Caco-2 (cell line): ENCODE measurements at regions not wholly inside any gene's neighbourhood (a gene's known extent, or its start where the extent isn't known, plus 50 kb on each side); places are given as distances from the start of the nearest gene placed in this dataset.

Experiments used
- BruUV-seq: library from RNA; stranded (reverse); fragments of 400-500 nt; replicated peaks from 2 replicates; lab custom pipeline; 2021; lab: Mats Ljungman, UMichigan
- CTCF ChIA-PET: fragments of 300-600 bp; sonication (Branson Sonifier 250); formaldehyde crosslinking; loops from one replicate; lab custom pipeline; 2022; ENCODE audit warnings: antibody characterized with exemption; lab: Charles Lee
- POLR2A ChIA-PET: fragments of 300-600 bp; sonication (Branson Sonifier 250); formaldehyde crosslinking; loops from one replicate; lab custom pipeline; 2022; ENCODE audit warnings: antibody characterized with exemption; lab: Charles Lee
- DNase-seq, 2 experiments: peaks; one replicate each; pipeline versions ENCODE4 v3.0.0 to v3.0.0-alpha.2; 2020 to 2022
- H3K27me3 ChIP-seq: replicated peaks from 2 replicates; pipeline ENCODE4 v1.6.0; 2011; ENCODE audit warnings: low read length; ENCODE audit not compliant: control insufficient read depth, insufficient read depth
- H3K36me3 ChIP-seq: 2 replicates; pipeline ENCODE4 v1.5.1; 2011; ENCODE audit warnings: low read length; ENCODE audit not compliant: control insufficient read depth, insufficient read depth
- H3K4me1 ChIP-seq: fragments of 250-450 bp; sonication (Bioruptor Pico); 2 replicates; pipeline ENCODE4 v1.5.1; 2020; ENCODE audit warnings: mild to moderate bottlenecking
- H3K4me3 ChIP-seq: 2 replicates; pipeline ENCODE4 v1.5.1; 2011; ENCODE audit warnings: low read depth, mild to moderate bottlenecking, control low read depth, low read length
- H3K9me3 ChIP-seq: fragments of 250-450 bp; sonication (Bioruptor Pico); 2 replicates; pipeline ENCODE4 v1.5.1; 2020; ENCODE audit warnings: mild to moderate bottlenecking, moderate library complexity
- H3K27ac Mint-ChIP-seq: one replicate; pipeline ENCODE4 v1.8.0; 2022; ENCODE audit warnings: mixed read lengths; ENCODE audit not compliant: unreplicated experiment
- H3K27me3 Mint-ChIP-seq: one replicate; pipeline ENCODE4 v1.8.0; 2022; ENCODE audit warnings: mixed read lengths; ENCODE audit not compliant: insufficient read depth, unreplicated experiment
- H3K36me3 Mint-ChIP-seq: one replicate; pipeline ENCODE4 v1.8.0; 2022; ENCODE audit warnings: mild to moderate bottlenecking, mixed read lengths; ENCODE audit not compliant: insufficient read depth, unreplicated experiment
- H3K4me1 Mint-ChIP-seq: one replicate; pipeline ENCODE4 v1.8.0; 2022; ENCODE audit warnings: low read depth, mixed read lengths; ENCODE audit not compliant: unreplicated experiment
- H3K4me3 Mint-ChIP-seq: one replicate; pipeline ENCODE4 v1.8.0; 2022; ENCODE audit warnings: mild to moderate bottlenecking, moderate library complexity, mixed read lengths; ENCODE audit not compliant: unreplicated experiment
- H3K9me3 Mint-ChIP-seq: one replicate; pipeline ENCODE4 v1.8.0; 2022; ENCODE audit warnings: mixed read lengths; ENCODE audit not compliant: unreplicated experiment
- intact Hi-C: fragments of 100-400 bp; cut with micrococcal nuclease; formaldehyde crosslinking; loops from one replicate; pipeline ENCODE4 v1.10.0; 2022; ENCODE audit not compliant: unreplicated experiment
- TF ChIP-seq, protein P1 (sequence below), 2 experiments: fragments of 200-600 bp in 1 of 2; IDR thresholded peaks; 1 replicate in 1 of 2; 2 replicates in 1 of 2; pipeline versions ENCODE4 v1.5.1 to v1.8.0; 2011 to 2022; ENCODE audit warnings: antibody characterized with exemption in 1 of 2, control low read depth in 1 of 2, inconsistent platforms in 1 of 2, low read depth in 1 of 2, low read length in 1 of 2, mild to moderate bottlenecking in 1 of 2, moderate library complexity in 1 of 2; ENCODE audit not compliant: insufficient read depth in 1 of 2, severe bottlenecking in 1 of 2, unreplicated experiment in 1 of 2

DNA sequence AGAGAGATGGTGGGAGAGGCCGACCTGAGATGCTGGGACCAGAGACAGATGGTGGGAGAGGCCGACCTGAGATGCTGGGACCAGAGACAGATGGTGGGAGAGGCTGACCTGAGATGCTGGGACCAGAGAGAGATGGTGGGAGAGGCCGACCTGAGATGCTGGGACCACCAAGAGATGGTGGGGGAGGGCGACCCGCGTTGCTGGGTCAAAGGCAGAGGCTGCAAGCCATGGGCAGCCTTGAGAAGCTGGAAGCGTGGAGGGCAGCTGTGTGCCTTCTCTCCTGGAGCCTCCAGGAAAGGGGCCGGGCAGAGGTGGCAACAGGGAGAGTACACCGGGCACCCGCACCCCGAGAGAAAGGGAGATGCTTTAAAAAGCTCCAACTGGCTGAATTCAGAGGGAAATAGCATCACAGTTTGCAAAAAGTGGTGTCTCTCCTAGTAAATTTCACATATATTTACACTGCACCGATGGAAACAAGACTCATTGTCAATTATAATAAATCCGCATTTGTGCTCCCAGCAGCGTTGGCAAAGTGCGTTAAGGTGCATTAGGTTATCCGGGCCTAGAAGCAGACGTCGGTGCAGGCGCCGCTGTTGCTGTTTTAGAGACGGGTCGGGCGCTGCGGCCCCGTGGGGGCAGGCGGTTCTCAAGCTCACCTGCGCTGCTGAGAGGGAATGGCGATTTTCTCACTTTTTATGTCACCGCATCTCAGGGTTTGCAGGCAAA lies 132.4 kb downstream of the DLL1 start:
- no peak for DNase-seq
- Mint-ChIP-seq H3K4me3 (no peak overlapping the region), H3K27me3 (no peaks in the 10 kb centered on the region), H3K27ac (no peak overlapping the region), H3K4me1 (no peaks in the 10 kb centered on the region), H3K9me3 (peaks cover 7% of the 10 kb centered on the region), H3K36me3 (no peaks in the 10 kb centered on the region)
- Histone ChIP-seq H3K9me3 (peaks cover 11% of the 10 kb centered on the region), H3K4me3 (no peak overlapping the region), H3K4me1 (peaks cover under 1% of the 10 kb centered on the region; the same call in 1 of the 2 replicates), H3K36me3 (no peaks in the 10 kb centered on the region), H3K27me3 (no peaks in the 10 kb centered on the region)
- BruUV-seq = no TSS peak
- CTCF ChIA-PET = no interaction called here
- intact Hi-C loops = loop anchor here (10.0 kb wide), 1 partner anchor 136 kb away; the partner anchor contains the start of gene DLL1
- TF ChIP-seq, protein P1, sequence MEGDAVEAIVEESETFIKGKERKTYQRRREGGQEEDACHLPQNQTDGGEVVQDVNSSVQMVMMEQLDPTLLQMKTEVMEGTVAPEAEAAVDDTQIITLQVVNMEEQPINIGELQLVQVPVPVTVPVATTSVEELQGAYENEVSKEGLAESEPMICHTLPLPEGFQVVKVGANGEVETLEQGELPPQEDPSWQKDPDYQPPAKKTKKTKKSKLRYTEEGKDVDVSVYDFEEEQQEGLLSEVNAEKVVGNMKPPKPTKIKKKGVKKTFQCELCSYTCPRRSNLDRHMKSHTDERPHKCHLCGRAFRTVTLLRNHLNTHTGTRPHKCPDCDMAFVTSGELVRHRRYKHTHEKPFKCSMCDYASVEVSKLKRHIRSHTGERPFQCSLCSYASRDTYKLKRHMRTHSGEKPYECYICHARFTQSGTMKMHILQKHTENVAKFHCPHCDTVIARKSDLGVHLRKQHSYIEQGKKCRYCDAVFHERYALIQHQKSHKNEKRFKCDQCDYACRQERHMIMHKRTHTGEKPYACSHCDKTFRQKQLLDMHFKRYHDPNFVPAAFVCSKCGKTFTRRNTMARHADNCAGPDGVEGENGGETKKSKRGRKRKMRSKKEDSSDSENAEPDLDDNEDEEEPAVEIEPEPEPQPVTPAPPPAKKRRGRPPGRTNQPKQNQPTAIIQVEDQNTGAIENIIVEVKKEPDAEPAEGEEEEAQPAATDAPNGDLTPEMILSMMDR (IDR thresholded peaks at IDR 0.05; ENCODE audit: insufficient read depth in 1 of 2, low read depth in 1 of 2, low read length in 1 of 2, severe bottlenecking in 1 of 2, unreplicated experiment in 1 of 2) = no peak
- POLR2A ChIA-PET = no interaction called here

DNA sequence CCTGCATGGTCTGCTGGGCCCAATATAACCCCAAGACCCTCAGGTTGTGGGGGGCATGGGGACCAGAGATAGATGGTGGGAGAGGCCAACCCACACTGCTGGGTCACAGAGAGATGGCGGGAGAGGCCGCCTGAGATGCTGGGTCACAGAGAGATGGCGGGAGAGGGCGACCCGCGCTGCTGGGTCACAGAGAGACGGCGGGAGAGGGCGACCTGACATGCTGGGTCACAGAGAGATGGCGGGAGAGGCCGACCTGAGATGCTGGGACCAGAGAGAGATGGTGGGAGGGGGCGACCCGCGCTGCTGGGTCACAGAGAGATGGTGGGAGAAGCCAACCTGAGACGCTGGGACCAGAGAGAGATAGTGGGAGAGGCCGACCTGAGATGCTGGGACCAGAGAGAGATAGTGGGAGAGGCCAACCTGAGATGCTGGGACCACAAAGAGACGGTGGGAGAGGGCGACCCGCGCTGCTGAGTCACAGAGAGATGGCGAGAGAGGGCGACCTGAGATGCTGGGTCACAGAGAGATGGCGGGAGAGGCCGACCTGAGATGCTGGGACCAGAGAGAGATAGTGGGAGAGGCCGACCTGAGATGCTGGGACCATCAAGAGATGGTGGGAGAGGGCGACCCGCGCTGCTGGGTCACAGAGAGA lies 133.2 kb downstream of the DLL1 start:
- BruUV-seq = no TSS peak

More for the DNA sequence above, 133.2 kb downstream of the DLL1 start:
- intact Hi-C loops = loop anchor here (10.0 kb wide), 1 partner anchor 137 kb away; the partner anchor contains the start of gene DLL1
- H3K27ac Mint-ChIP-seq = no peak overlapping the region
- peaks cover 7% of the 10 kb centered on the region for H3K9me3 Mint-ChIP-seq
- no peaks in the 10 kb centered on the region for H3K27me3 Mint-ChIP-seq
- H3K4me1 Mint-ChIP-seq = no peaks in the 10 kb centered on the region
- no peak for DNase-seq
- Histone ChIP-seq H3K4me1 (peaks cover 5% of the 10 kb centered on the region; the same call in 1 of the 2 replicates), H3K4me3 (no peak overlapping the region), H3K36me3 (no peaks in the 10 kb centered on the region), H3K27me3 (no peaks in the 10 kb centered on the region), H3K9me3 (peaks cover 11% of the 10 kb centered on the region)
- POLR2A ChIA-PET = no interaction called here
- no peak overlapping the region for H3K4me3 Mint-ChIP-seq
- CTCF ChIA-PET = no interaction called here
- TF ChIP-seq, protein P1 (IDR thresholded peaks at IDR 0.05; ENCODE audit: insufficient read depth in 1 of 2, low read depth in 1 of 2, low read length in 1 of 2, severe bottlenecking in 1 of 2, unreplicated experiment in 1 of 2) = no peak
- no peaks in the 10 kb centered on the region for H3K36me3 Mint-ChIP-seq
